ENCODE measurements at regions not wholly inside any gene's neighbourhood (a gene's known extent, or its start where the extent isn't known, plus 50 kb on each side); places are given as distances from the start of the nearest gene placed in this dataset.

DNA sequence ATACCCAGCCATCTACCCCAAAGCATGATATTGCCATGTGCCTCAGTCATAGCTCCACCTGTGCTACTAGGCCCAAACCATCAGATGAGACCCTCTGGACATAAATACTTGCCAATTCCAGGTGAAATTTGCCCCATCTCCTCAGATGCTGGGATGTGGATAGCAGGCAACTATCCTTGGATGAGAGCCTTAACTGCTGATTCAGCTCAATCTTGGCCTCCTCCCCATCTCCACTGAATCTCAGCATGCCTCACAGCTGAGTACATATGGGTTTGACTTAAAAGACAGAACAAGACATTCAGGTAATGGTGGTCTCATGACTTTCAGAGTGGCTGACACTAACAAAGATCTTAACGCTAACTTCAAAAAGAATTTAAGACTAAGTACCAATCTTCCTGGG is 50.8 kb upstream of the KLHL13 start:
- DNase-seq (ENCODE audit: extremely low read depth, low read depth): no peak
- no peak overlapping the region for H3K4me3 ChIP-seq (replicated peaks; ENCODE audit: low read depth, low read length)
- no peak for TF ChIP-seq CTCF (IDR thresholded peaks at IDR 0.05; ENCODE audit: low read depth, low read length, missing control alignments)

DNA sequence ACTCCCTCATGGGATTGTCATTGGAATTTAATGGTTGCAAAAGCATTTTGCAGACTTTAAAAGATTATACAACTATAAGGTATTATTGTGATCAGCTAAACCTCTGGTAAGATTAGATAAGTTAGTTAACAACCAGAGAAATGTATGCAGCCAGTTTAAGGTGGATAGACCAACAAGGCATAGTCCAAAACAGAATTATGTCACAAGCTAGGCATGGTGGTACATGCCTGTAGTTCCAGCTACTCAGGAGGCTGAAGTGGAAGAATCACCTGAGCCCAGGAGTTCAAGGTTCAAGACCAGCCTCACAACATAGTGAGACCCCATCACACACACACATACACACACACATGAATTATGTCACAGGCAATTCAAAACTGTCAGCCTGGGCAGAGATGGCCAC is 54.7 kb upstream of the KLHL13 start:
- DNase-seq (ENCODE audit: extremely low read depth, low read depth): no peak
- H3K4me3 ChIP-seq (replicated peaks; ENCODE audit: low read depth, low read length): no peak overlapping the region
- TF ChIP-seq CTCF (IDR thresholded peaks at IDR 0.05; ENCODE audit: low read depth, low read length, missing control alignments): no peak

- H3K4me3 ChIP-seq (replicated peaks; ENCODE audit: low read depth, low read length): no peak overlapping the region
- no peak for DNase-seq (ENCODE audit: extremely low read depth, low read depth)
- TF ChIP-seq CTCF (IDR thresholded peaks at IDR 0.05; ENCODE audit: low read depth, low read length, missing control alignments): no peak
These were observed 58.0 kb upstream of the KLHL13 start for GRCh38 chrX:118174516-118175098.

DNA sequence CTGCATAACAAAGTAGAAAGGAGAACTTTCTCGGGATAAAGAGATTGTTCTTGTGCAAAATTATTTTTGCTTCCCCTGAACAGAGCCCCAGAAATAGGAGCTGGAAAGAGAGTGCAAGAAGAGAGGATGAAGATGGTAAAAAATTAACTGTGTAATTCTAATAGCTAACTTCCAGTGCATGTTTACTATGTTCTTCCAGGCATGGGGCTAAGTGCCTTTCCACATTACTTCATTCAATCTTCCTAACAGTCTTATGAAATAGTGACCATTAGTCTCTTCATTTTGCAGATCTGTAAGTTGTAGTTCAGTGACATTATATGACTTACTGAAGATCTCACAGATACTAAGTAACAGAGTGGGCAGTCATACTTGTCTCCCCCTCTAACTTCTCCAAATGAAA is 61.1 kb upstream of the KLHL13 start:
- no peak for TF ChIP-seq CTCF (IDR thresholded peaks at IDR 0.05; ENCODE audit: low read depth, low read length, missing control alignments)
- DNase-seq (ENCODE audit: extremely low read depth, low read depth): no peak
- no peak overlapping the region for H3K4me3 ChIP-seq (replicated peaks; ENCODE audit: low read depth, low read length)

DNA sequence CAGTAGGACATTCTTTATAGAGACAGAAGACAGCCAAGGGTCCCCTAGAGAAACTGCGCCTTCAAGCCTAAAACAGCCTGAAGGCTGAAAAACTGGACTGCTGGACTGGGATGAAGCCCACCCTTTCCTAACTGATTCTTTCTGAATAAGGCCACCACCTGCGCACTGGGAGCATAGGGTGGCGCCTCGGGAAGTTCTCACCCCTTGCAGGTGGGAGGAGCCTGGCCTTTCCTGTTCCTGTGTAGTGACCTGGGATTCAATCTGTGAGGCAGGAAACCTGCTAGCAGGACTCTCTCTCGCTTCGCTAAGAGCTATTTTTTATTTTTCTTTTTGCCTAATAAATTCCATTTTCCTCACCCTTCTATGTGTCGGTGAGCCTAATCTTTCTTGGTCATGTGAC is 61.8 kb upstream of the KLHL13 start:
- TF ChIP-seq CTCF (IDR thresholded peaks at IDR 0.05; ENCODE audit: low read depth, low read length, missing control alignments): no peak
- no peak overlapping the region for H3K4me3 ChIP-seq (replicated peaks; ENCODE audit: low read depth, low read length)
- no peak for DNase-seq (ENCODE audit: extremely low read depth, low read depth)

GRCh38 chrX:118179161-118179560 is 62.6 kb upstream of the KLHL13 start:
- no peak for DNase-seq (ENCODE audit: extremely low read depth, low read depth)
- no peak overlapping the region for H3K4me3 ChIP-seq (replicated peaks; ENCODE audit: low read depth, low read length)
- TF ChIP-seq CTCF (IDR thresholded peaks at IDR 0.05; ENCODE audit: low read depth, low read length, missing control alignments): no peak

DNA sequence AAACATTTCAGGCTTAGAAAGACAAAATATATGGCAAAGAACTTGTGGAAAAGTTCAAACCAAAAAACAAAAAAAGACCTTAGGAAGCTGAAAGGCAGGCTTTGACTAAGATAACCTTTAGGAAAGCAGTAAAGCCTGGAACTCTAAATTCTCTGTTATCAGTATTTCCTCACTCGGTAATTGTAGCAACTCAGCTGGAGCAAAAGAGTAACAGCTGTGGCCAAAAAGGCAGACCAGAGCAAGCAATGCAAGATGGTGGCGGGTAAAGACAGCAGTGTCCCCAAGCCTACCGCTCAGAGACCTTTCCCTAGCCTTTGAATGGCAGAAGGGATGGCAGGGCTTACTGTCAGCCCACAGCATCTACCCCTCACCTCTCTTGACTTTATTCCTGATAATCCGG is 63.1 kb upstream of the KLHL13 start:
- H3K4me3 ChIP-seq (replicated peaks; ENCODE audit: low read depth, low read length): no peak overlapping the region
- TF ChIP-seq CTCF (IDR thresholded peaks at IDR 0.05; ENCODE audit: low read depth, low read length, missing control alignments): no peak
- no peak for DNase-seq (ENCODE audit: extremely low read depth, low read depth)

All from HFF-Myc (cell line).